MCF 10A (cell line): ENCODE measurements at regions not wholly inside any gene's neighbourhood (a gene's known extent, or its start where the extent isn't known, plus 50 kb on each side); places are given as distances from the start of the nearest gene placed in this dataset.

Experiments used
- BruUV-seq: library from RNA; stranded (reverse); fragments of 400-500 nt; replicated peaks from 2 replicates; lab custom pipeline; 2021; lab: Mats Ljungman, UMichigan
- CTCF ChIA-PET: fragments of 300-600 bp; sonication (Branson Sonifier 250); formaldehyde crosslinking; extraction: SDS; loops from one replicate; lab custom pipeline; 2021; ENCODE audit warnings: antibody characterized with exemption, inconsistent platforms; lab: Yijun Ruan, JAX
- POLR2A ChIA-PET: fragments of 300-600, 350-650 bp; sonication (Branson Sonifier 250); formaldehyde crosslinking; extraction: SDS; loops from one replicate; lab custom pipeline; 2020; ENCODE audit warnings: antibody characterized with exemption, inconsistent platforms; lab: Yijun Ruan, JAX
- DNase-seq: peaks from one replicate; pipeline ENCODE4 v3.0.0-alpha.2; 2018; ENCODE audit not compliant: unreplicated experiment
- H3K27ac Mint-ChIP-seq: one replicate; pipeline ENCODE4 v1.8.0; 2022; ENCODE audit warnings: mild to moderate bottlenecking, low read depth, mixed read lengths; ENCODE audit not compliant: unreplicated experiment
- H3K27me3 Mint-ChIP-seq: one replicate; pipeline ENCODE4 v1.8.0; 2022; ENCODE audit warnings: mixed read lengths; ENCODE audit not compliant: insufficient read depth, unreplicated experiment
- H3K36me3 Mint-ChIP-seq: one replicate; pipeline ENCODE4 v1.8.0; 2022; ENCODE audit warnings: mild to moderate bottlenecking, moderate library complexity, mixed read lengths; ENCODE audit not compliant: insufficient read depth, unreplicated experiment
- H3K4me1 Mint-ChIP-seq: one replicate; pipeline ENCODE4 v1.8.0; 2022; ENCODE audit warnings: mixed read lengths; ENCODE audit not compliant: insufficient read depth, unreplicated experiment
- H3K4me3 Mint-ChIP-seq: one replicate; pipeline ENCODE4 v1.8.0; 2022; ENCODE audit warnings: mild to moderate bottlenecking, moderate library complexity, mixed read lengths; ENCODE audit not compliant: unreplicated experiment
- H3K9me3 Mint-ChIP-seq: one replicate; pipeline ENCODE4 v1.8.0; 2022; ENCODE audit warnings: mixed read lengths; ENCODE audit not compliant: unreplicated experiment
- CTCF ChIP-seq: fragments of 200-600 bp; IDR thresholded peaks from one replicate; pipeline ENCODE4 v1.8.0; 2022; ENCODE audit warnings: antibody characterized with exemption, mild to moderate bottlenecking; ENCODE audit not compliant: unreplicated experiment
- intact Hi-C: fragments of 100-400 bp; cut with micrococcal nuclease; formaldehyde crosslinking; loops from 2 replicates; pipeline ENCODE4 v1.14.1; 2022

- Mint-ChIP-seq H3K4me1 (no peaks in the 10 kb centered on the region), H3K36me3 (no peaks in the 10 kb centered on the region), H3K9me3 (no peaks in the 10 kb centered on the region), H3K27ac (no peak overlapping the region), H3K27me3 (peaks cover 50% of the 10 kb centered on the region), H3K4me3 (no peak overlapping the region)
- BruUV-seq, result no TSS peak
- POLR2A ChIA-PET, result no interaction called here
- intact Hi-C loops, result no loop called here
- no peak for DNase-seq
- CTCF ChIA-PET, result interaction anchor here (1.0 kb wide), 1 partner anchor 103 kb away, joined by 4 read pairs; no protein-coding TSS in a partner anchor
- TF ChIP-seq CTCF, result no peak
Measured at GRCh38 chr7:142690554-142691182, 58.6 kb upstream of the PRSS1 start.

- peak; percentile 13 for TF ChIP-seq CTCF
- H3K4me3 Mint-ChIP-seq, result no peak overlapping the region
- ChIA-PET CTCF (interaction anchor here (1.1 to 1.7 kb wide), 2 partner anchors 94 to 97 kb away, joined by 3 to 8 read pairs; no protein-coding TSS in a partner anchor), POLR2A (no interaction called here)
- intact Hi-C loops, result loop anchor here (1.0 kb wide), 1 partner anchor 94 kb away; no protein-coding TSS in a partner anchor
- no peaks in the 10 kb centered on the region for H3K9me3 Mint-ChIP-seq
- BruUV-seq, result no TSS peak
- H3K4me1 Mint-ChIP-seq, result no peaks in the 10 kb centered on the region
- no peak for DNase-seq
- H3K36me3 Mint-ChIP-seq, result no peaks in the 10 kb centered on the region
- H3K27me3 Mint-ChIP-seq, result peaks cover 40% of the 10 kb centered on the region
- no peak overlapping the region for H3K27ac Mint-ChIP-seq
Measured at GRCh38 chr7:142689439-142690120, 59.7 kb upstream of the PRSS1 start.

GRCh38 chr7:142685877-142686508 is 63.3 kb upstream of the PRSS1 start:
- DNase-seq, result no peak
- no TSS peak for BruUV-seq

More at GRCh38 chr7:142685877-142686508, 63.3 kb upstream of the PRSS1 start:
- no peak overlapping the region for H3K27ac Mint-ChIP-seq
- TF ChIP-seq CTCF, result no peak
- H3K27me3 Mint-ChIP-seq, result peaks cover 54% of the 10 kb centered on the region
- intact Hi-C loops, result no loop called here
- POLR2A ChIA-PET, result no interaction called here
- no peaks in the 10 kb centered on the region for H3K36me3 Mint-ChIP-seq
- CTCF ChIA-PET, result interaction anchor here (0.5 to 1.3 kb wide), 4 partner anchors 14 to 1163 kb away, joined by 3 to 5 read pairs (median 3); no protein-coding TSS in a partner anchor
- H3K4me3 Mint-ChIP-seq, result no peak overlapping the region
- no peaks in the 10 kb centered on the region for H3K4me1 Mint-ChIP-seq
- H3K9me3 Mint-ChIP-seq, result no peaks in the 10 kb centered on the region
